ENCODE measurements at regions not wholly inside any gene's neighbourhood (a gene's known extent, or its start where the extent isn't known, plus 50 kb on each side); places are given as distances from the start of the nearest gene placed in this dataset.
"Not testable (repeated sequence)": the region's sequence is repeated elsewhere in the genome, so short reads cannot be mapped to it uniquely, and the experiment has no call there.

DNA sequence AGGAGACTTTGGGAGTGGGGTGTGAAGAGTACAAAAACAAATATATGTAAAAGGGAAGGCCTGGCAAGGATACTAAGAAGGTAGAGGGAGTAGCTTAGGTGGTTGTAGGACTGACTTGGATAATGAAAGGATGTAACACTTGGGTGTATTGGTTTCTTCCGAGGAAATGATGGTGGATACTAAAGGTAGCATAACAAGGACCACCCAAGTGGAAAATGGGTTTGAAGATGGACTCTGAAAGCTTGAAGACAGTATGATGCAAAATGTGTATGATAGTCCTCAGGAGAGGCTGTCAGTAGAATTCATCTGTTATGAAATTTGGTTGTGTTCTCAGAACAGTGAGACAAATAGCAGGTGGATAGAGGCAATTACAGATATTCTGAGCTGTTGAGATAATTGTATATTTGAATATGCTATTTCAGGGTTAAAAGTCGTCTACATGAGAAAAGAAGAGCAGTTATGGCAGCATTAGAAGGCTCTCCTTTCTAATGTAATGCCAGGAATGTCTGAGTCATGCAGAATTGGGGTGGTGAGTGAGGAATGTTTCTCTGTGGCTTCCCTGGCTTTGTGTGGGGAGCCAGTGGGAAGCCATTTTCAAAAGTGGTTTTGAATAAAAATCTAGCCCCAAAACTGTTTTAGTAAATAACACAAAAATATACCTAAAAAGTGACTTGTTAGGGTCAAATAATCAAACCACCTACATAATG lies 75.6 kb downstream of the FHIP1A start:
- Mint-ChIP-seq H3K27ac (no peak overlapping the region), H3K9me3 (peaks cover 11% of the 10 kb centered on the region), H3K4me1 (no peaks in the 10 kb centered on the region), H3K36me3 (ENCODE audit: low read depth) (peaks cover 34% of the 10 kb centered on the region), H3K4me3 (no peak overlapping the region), H3K27me3 (ENCODE audit: low read depth, poor library complexity) (no peaks in the 10 kb centered on the region)
- TF ChIP-seq, protein P1, sequence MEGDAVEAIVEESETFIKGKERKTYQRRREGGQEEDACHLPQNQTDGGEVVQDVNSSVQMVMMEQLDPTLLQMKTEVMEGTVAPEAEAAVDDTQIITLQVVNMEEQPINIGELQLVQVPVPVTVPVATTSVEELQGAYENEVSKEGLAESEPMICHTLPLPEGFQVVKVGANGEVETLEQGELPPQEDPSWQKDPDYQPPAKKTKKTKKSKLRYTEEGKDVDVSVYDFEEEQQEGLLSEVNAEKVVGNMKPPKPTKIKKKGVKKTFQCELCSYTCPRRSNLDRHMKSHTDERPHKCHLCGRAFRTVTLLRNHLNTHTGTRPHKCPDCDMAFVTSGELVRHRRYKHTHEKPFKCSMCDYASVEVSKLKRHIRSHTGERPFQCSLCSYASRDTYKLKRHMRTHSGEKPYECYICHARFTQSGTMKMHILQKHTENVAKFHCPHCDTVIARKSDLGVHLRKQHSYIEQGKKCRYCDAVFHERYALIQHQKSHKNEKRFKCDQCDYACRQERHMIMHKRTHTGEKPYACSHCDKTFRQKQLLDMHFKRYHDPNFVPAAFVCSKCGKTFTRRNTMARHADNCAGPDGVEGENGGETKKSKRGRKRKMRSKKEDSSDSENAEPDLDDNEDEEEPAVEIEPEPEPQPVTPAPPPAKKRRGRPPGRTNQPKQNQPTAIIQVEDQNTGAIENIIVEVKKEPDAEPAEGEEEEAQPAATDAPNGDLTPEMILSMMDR (IDR thresholded peaks at IDR 0.05), result no peak
- no peak for DNase-seq

DNA sequence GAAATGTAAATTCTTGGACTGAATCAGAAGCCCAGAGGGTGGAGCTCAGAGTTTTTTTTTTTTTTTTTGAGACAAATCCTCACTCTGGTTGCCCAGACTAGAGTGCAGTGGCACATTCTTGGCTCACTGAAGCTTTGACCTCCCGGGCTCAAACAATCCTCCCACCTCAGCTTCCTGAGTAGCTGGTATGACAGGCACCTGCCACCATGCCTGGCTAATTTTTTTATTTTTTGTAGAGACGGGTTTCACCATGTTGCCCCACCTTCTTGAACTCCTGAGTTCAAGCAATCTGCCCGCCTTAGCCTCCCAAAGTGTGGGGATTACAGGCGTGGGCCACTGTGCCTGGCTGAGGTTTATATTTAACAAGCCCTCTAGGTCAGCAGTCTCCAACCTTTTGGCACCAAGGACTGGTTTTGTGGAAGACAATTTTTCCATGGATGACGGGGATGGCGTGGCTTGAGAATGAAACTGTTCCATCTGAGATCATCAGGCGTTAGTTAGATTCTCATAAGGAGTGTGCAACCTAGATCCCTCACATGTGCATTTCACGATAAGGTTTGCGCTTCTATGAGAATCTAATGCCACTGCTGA lies 76.7 kb downstream of the FHIP1A start:
- no peak overlapping the region for H3K4me3 Mint-ChIP-seq
- DNase-seq, result no peak
- H3K4me1 Mint-ChIP-seq, result no peaks in the 10 kb centered on the region
- TF ChIP-seq, protein P1 (IDR thresholded peaks at IDR 0.05), result no peak
- peaks cover 45% of the 10 kb centered on the region for H3K36me3 Mint-ChIP-seq (ENCODE audit: low read depth)
- H3K27me3 Mint-ChIP-seq (ENCODE audit: low read depth, poor library complexity), result no peaks in the 10 kb centered on the region
- H3K9me3 Mint-ChIP-seq, result peaks cover 21% of the 10 kb centered on the region
- H3K27ac Mint-ChIP-seq, result no peak overlapping the region

- no peak for DNase-seq
- H3K4me1 Mint-ChIP-seq, result no peaks in the 10 kb centered on the region
- H3K36me3 Mint-ChIP-seq (ENCODE audit: low read depth), result peaks cover 50% of the 10 kb centered on the region
- peaks cover 26% of the 10 kb centered on the region for H3K9me3 Mint-ChIP-seq
- no peak overlapping the region for H3K4me3 Mint-ChIP-seq
- H3K27me3 Mint-ChIP-seq (ENCODE audit: low read depth, poor library complexity), result no peaks in the 10 kb centered on the region
- TF ChIP-seq, protein P1 (IDR thresholded peaks at IDR 0.05), result no peak
- no peak overlapping the region for H3K27ac Mint-ChIP-seq
These were observed 77.2 kb downstream of the FHIP1A start for GRCh38 chr4:151486168-151486567.

GRCh38 chr4:151488968-151489367 lies 80.0 kb downstream of the FHIP1A start:
- Mint-ChIP-seq H3K9me3 (peaks cover 52% of the 10 kb centered on the region), H3K36me3 (ENCODE audit: low read depth) (peaks cover 76% of the 10 kb centered on the region), H3K4me3 (no peak overlapping the region), H3K4me1 (no peaks in the 10 kb centered on the region), H3K27me3 (ENCODE audit: low read depth, poor library complexity) (no peaks in the 10 kb centered on the region), H3K27ac (no peak overlapping the region)
- TF ChIP-seq, protein P1 (IDR thresholded peaks at IDR 0.05), result no peak
- DNase-seq, result no peak

DNA sequence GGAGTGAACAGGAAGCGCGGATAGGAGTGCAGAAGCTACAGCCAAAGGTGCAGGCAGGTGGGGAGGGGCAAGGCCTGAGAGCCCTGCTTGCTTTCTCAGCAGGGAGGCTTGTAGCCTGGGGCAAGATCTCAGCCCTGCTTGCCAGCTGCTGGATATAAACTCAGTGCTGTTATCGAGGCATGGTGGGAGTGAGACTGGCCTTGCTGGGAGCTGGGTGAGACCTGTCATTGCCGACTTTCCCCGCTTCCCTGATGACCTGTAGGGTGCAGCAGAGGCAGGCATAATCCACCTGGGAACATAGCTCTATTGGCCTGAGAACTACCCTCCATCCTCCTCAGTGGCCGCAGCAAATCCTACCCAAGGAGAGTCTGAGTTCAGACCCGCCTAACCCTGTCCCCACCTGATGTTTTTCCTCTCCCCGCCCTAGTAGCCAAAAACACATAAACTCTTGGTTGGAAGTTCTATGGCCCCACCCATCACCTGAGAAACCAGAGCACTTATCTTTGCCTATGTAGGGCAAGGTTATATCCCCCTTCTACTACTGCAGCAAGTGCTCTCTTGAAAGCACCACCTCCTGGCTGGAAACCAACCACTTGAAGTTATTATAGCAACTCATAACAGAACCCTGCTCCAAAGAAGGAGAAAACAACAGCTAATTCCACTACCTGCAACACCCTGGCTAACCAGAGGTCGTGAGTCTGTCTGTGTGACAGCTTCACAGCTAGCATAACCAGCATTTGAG lies 80.7 kb downstream of the FHIP1A start:
- peaks cover 76% of the 10 kb centered on the region for H3K36me3 Mint-ChIP-seq (ENCODE audit: low read depth)
- TF ChIP-seq, protein P1 (IDR thresholded peaks at IDR 0.05), result no peak
- no peak overlapping the region for H3K4me3 Mint-ChIP-seq
- H3K9me3 Mint-ChIP-seq, result peaks cover 58% of the 10 kb centered on the region
- no peaks in the 10 kb centered on the region for H3K27me3 Mint-ChIP-seq (ENCODE audit: low read depth, poor library complexity)
- no peak overlapping the region for H3K27ac Mint-ChIP-seq
- DNase-seq, result no peak
- no peaks in the 10 kb centered on the region for H3K4me1 Mint-ChIP-seq

DNA sequence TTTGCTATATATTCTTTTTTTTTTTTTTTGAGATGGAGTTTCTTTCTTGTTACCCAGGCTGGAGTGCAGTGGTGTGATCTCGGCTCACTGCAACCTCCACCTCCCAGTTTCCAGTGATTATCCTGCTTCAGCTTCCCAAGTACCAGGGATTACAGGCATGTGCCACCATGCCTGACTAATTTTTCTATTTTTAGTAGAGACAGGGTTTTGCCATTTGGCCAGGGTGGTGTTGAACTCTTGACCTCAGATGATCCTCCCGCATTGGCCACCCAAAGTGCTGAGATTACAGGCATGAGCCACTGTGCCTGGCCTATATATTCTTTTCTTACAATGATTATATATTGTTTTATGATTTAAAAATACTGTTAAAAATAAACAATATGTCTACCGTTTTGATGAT lies 86.6 kb downstream of the FHIP1A start:
- DNase-seq; H3K4me3 Mint-ChIP-seq; H3K27me3 Mint-ChIP-seq (ENCODE audit: low read depth, poor library complexity); H3K27ac Mint-ChIP-seq; H3K4me1 Mint-ChIP-seq: not testable (repeated sequence)
- H3K9me3 Mint-ChIP-seq, result peaks cover 56% of the 10 kb centered on the region
- H3K36me3 Mint-ChIP-seq (ENCODE audit: low read depth), result peaks cover 62% of the 10 kb centered on the region

- not testable (repeated sequence) for H3K27ac Mint-ChIP-seq; H3K27me3 Mint-ChIP-seq (ENCODE audit: low read depth, poor library complexity); DNase-seq; H3K4me3 Mint-ChIP-seq; H3K4me1 Mint-ChIP-seq
- peaks cover 48% of the 10 kb centered on the region for H3K9me3 Mint-ChIP-seq
- peaks cover 42% of the 10 kb centered on the region for H3K36me3 Mint-ChIP-seq (ENCODE audit: low read depth)
These were observed 102.6 kb downstream of the FHIP1A start for GRCh38 chr4:151511548-151511947.
